Mucosa of rectum (tissue), 2 donors: ENCODE measurements at regions not wholly inside any gene's neighbourhood (a gene's known extent, or its start where the extent isn't known, plus 50 kb on each side); places are given as distances from the start of the nearest gene placed in this dataset.
"Not testable (repeated sequence)": the region's sequence is repeated elsewhere in the genome, so short reads cannot be mapped to it uniquely, and the experiment has no call there.

Experiments
- H3K27ac ChIP-seq, 2 donors: one replicate each; pipeline ENCODE4 v1.7.0; 2013; ENCODE audit warnings: inconsistent platforms in 2 of 2, low read depth in 2 of 2, low read length in 2 of 2
- H3K27me3 ChIP-seq, 2 donors: one replicate each; pipeline ENCODE4 v1.7.0; 2013; ENCODE audit warnings: low read length in 2 of 2; ENCODE audit not compliant: control insufficient read depth in 2 of 2, insufficient read depth in 2 of 2
- H3K36me3 ChIP-seq, 2 donors: one replicate each; pipeline ENCODE4 v1.7.0; 2013; ENCODE audit warnings: low read length in 2 of 2; ENCODE audit not compliant: control insufficient read depth in 2 of 2, insufficient read depth in 2 of 2
- H3K4me1 ChIP-seq, 2 donors: one replicate each; pipeline ENCODE4 v1.7.0; 2013; ENCODE audit warnings: low read length in 2 of 2, mild to moderate bottlenecking in 1 of 2; ENCODE audit not compliant: control insufficient read depth in 2 of 2, insufficient read depth in 2 of 2
- H3K4me3 ChIP-seq, 2 donors: one replicate each; pipeline ENCODE4 v1.7.0; 2013; ENCODE audit warnings: low read length in 2 of 2
- H3K9ac ChIP-seq, 2 donors: one replicate each; pipeline ENCODE4 v1.7.0; 2013; ENCODE audit warnings: low read length in 2 of 2, low read depth in 1 of 2, mild to moderate bottlenecking in 1 of 2
- H3K9me3 ChIP-seq, 2 donors: one replicate each; pipeline ENCODE4 v1.7.0; 2013; ENCODE audit warnings: low read length in 2 of 2; ENCODE audit not compliant: control insufficient read depth in 2 of 2
- donor health status: healthy.
- donor health status: Normal muscosa, but diverticular disease.

GRCh38 chr2:184119989-184120800 lies 478.1 kb upstream of the ZNF804A start:
- Histone ChIP-seq H3K9ac (no peak overlapping the region), H3K36me3 (no peaks in the 10 kb centered on the region), H3K4me3 (no peak overlapping the region), H3K4me1 (no peaks in the 10 kb centered on the region), H3K27me3 (no peaks in the 10 kb centered on the region), H3K9me3 (no peaks in the 10 kb centered on the region), H3K27ac (no peak overlapping the region)

GRCh38 chr2:184125867-184126266 lies 472.5 kb upstream of the ZNF804A start:
- H3K4me3 ChIP-seq = no peak overlapping the region
- H3K36me3 ChIP-seq = no peaks in the 10 kb centered on the region
- H3K27ac ChIP-seq = no peak overlapping the region
- no peaks in the 10 kb centered on the region for H3K9me3 ChIP-seq
- H3K27me3 ChIP-seq = no peaks in the 10 kb centered on the region
- no peaks in the 10 kb centered on the region for H3K4me1 ChIP-seq
- H3K9ac ChIP-seq = no peak overlapping the region

GRCh38 chr2:184129073-184129472 lies 469.3 kb upstream of the ZNF804A start:
- H3K9me3 ChIP-seq = no peaks in the 10 kb centered on the region
- no peak overlapping the region for H3K4me3 ChIP-seq
- no peak overlapping the region for H3K27ac ChIP-seq
- no peaks in the 10 kb centered on the region for H3K4me1 ChIP-seq
- H3K9ac ChIP-seq = no peak overlapping the region
- no peaks in the 10 kb centered on the region for H3K27me3 ChIP-seq
- no peaks in the 10 kb centered on the region for H3K36me3 ChIP-seq

- Histone ChIP-seq H3K27me3 (no peaks in the 10 kb centered on the region), H3K36me3 (no peaks in the 10 kb centered on the region), H3K9ac (no peak overlapping the region), H3K4me3 (no peak overlapping the region), H3K9me3 (no peaks in the 10 kb centered on the region), H3K4me1 (no peaks in the 10 kb centered on the region), H3K27ac (no peak overlapping the region)
Observed at GRCh38 chr2:184137955-184138354, 460.4 kb upstream of the ZNF804A start.

GRCh38 chr2:184141866-184142265 lies 456.5 kb upstream of the ZNF804A start:
- Histone ChIP-seq H3K27ac (no peak overlapping the region), H3K9me3 (no peaks in the 10 kb centered on the region), H3K36me3 (no peaks in the 10 kb centered on the region), H3K4me3 (no peak overlapping the region), H3K9ac (no peak overlapping the region), H3K27me3 (no peaks in the 10 kb centered on the region), H3K4me1 (no peaks in the 10 kb centered on the region)

GRCh38 chr2:184154438-184154837 lies 443.9 kb upstream of the ZNF804A start:
- H3K4me3 ChIP-seq = no peak overlapping the region
- H3K27ac ChIP-seq = no peak overlapping the region
- no peaks in the 10 kb centered on the region for H3K36me3 ChIP-seq
- H3K9ac ChIP-seq = no peak overlapping the region
- no peaks in the 10 kb centered on the region for H3K4me1 ChIP-seq
- no peaks in the 10 kb centered on the region for H3K27me3 ChIP-seq
- peaks cover 0 to 3% of the 10 kb centered on the region in 2 donors for H3K9me3 ChIP-seq

- H3K9me3 ChIP-seq = peaks cover 0 to 3% of the 10 kb centered on the region in 2 donors
- no peak overlapping the region for H3K27ac ChIP-seq
- no peak overlapping the region for H3K9ac ChIP-seq
- no peaks in the 10 kb centered on the region for H3K36me3 ChIP-seq
- no peaks in the 10 kb centered on the region for H3K27me3 ChIP-seq
- H3K4me1 ChIP-seq = no peaks in the 10 kb centered on the region
- H3K4me3 ChIP-seq = no peak overlapping the region
Observed at GRCh38 chr2:184155791-184156190, 442.5 kb upstream of the ZNF804A start.

GRCh38 chr2:184157141-184157540 lies 441.2 kb upstream of the ZNF804A start:
- Histone ChIP-seq H3K9me3 (no peaks in the 10 kb centered on the region), H3K4me1 (no peaks in the 10 kb centered on the region), H3K4me3 (no peak overlapping the region), H3K27me3 (no peaks in the 10 kb centered on the region), H3K36me3 (no peaks in the 10 kb centered on the region), H3K27ac (no peak overlapping the region), H3K9ac (no peak overlapping the region)

GRCh38 chr2:184162426-184162825 lies 435.9 kb upstream of the ZNF804A start:
- H3K9me3 ChIP-seq = no peaks in the 10 kb centered on the region
- H3K9ac ChIP-seq = no peak overlapping the region
- no peak overlapping the region for H3K27ac ChIP-seq
- no peaks in the 10 kb centered on the region for H3K4me1 ChIP-seq
- H3K36me3 ChIP-seq = no peaks in the 10 kb centered on the region
- no peaks in the 10 kb centered on the region for H3K27me3 ChIP-seq
- no peak overlapping the region for H3K4me3 ChIP-seq

GRCh38 chr2:184168823-184169222 lies 429.5 kb upstream of the ZNF804A start:
- H3K27me3 ChIP-seq = not testable (repeated sequence)

More at GRCh38 chr2:184168823-184169222, 429.5 kb upstream of the ZNF804A start:
- H3K9ac ChIP-seq, H3K9me3 ChIP-seq, H3K4me3 ChIP-seq, H3K4me1 ChIP-seq, H3K27ac ChIP-seq, H3K36me3 ChIP-seq: not testable (repeated sequence)
